B cell (primary cell): ENCODE measurements at regions not wholly inside any gene's neighbourhood (a gene's known extent, or its start where the extent isn't known, plus 50 kb on each side); places are given as distances from the start of the nearest gene placed in this dataset.

Experiments used
- ATAC-seq: fragments of 200-7000 bp; cut with Tn5 transposase; one replicate; pipeline ENCODE4 v1.10.0; 2021; ENCODE audit warnings: low read depth, mild to moderate bottlenecking, moderate number of reproducible peaks, moderate library complexity
- CTCF ChIA-PET: fragments of 350-600 bp; sonication (Branson Sonifier 250); formaldehyde crosslinking; loops from one replicate; lab custom pipeline; 2021; ENCODE audit warnings: antibody characterized with exemption, inconsistent platforms; lab: Charles Lee
- POLR2A ChIA-PET: fragments of 350-600 bp; sonication (Branson Sonifier 250); formaldehyde crosslinking; loops from one replicate; lab custom pipeline; 2021; ENCODE audit warnings: antibody characterized with exemption; lab: Charles Lee
- DNase-seq: peaks from one replicate; pipeline ENCODE4 v3.0.0; 2013
- H2AFZ ChIP-seq: 2 replicates; pipeline ENCODE4 v1.6.1; 2012; ENCODE audit warnings: mild to moderate bottlenecking, low read depth, low read length; ENCODE audit not compliant: insufficient read depth, poor library complexity, severe bottlenecking
- H3K27ac ChIP-seq, 2 donors: 1 replicate in 1 of 2; 2 replicates in 1 of 2; pipeline ENCODE4 v1.5.1; 2012 to 2013; ENCODE audit warnings: low read length in 2 of 2, mild to moderate bottlenecking in 2 of 2, moderate library complexity in 1 of 2
- H3K27me3 ChIP-seq, 4 experiments: fragments of 200-600 bp in 1 of 4; sonication (generic) in 1 of 4; replicated peaks in 1 of 4; 1 replicate in 2 of 4; 2 replicates in 2 of 4; pipeline versions ENCODE4 v1.6.1 to v1.7.0; 2013 to 2016; ENCODE audit warnings: low read length in 3 of 4, mild to moderate bottlenecking in 2 of 4, mixed read lengths in 1 of 4, moderate library complexity in 1 of 4; ENCODE audit not compliant: insufficient read depth in 4 of 4, control insufficient read depth in 3 of 4; ENCODE audit errors: control extremely low read depth in 1 of 4
- H3K36me3 ChIP-seq, 2 experiments: replicated peaks in 1 of 2; 1 replicate in 1 of 2; 2 replicates in 1 of 2; pipeline versions ENCODE4 v1.6.1 to v1.7.1; 2013; ENCODE audit warnings: low read length in 1 of 2; ENCODE audit not compliant: insufficient read depth in 2 of 2, control insufficient read depth in 1 of 2; ENCODE audit errors: control extremely low read depth in 1 of 2, extremely low read depth in 1 of 2
- H3K4me1 ChIP-seq, 2 donors: fragments of 200-600 bp in 1 of 2; sonication (generic) in 1 of 2; 1 replicate in 1 of 2; 2 replicates in 1 of 2; pipeline versions ENCODE4 v1.5.1 to v1.6.1; 2013 to 2017; ENCODE audit warnings: low read length in 2 of 2; ENCODE audit not compliant: control insufficient read depth in 2 of 2, insufficient read depth in 2 of 2
- H3K4me2 ChIP-seq: replicated peaks from 2 replicates; pipeline ENCODE3; 2012; ENCODE audit warnings: mild to moderate bottlenecking, low read depth, low read length; ENCODE audit not compliant: poor library complexity, severe bottlenecking
- H3K4me3 ChIP-seq, 5 experiments: fragments of 200-600 bp in 1 of 5; sonication (generic) in 1 of 5; 1 replicate in 3 of 5; 2 replicates in 2 of 5; pipeline versions ENCODE4 v1.5.1 to v1.7.0; 2011 to 2016; ENCODE audit warnings: low read length in 4 of 5, mild to moderate bottlenecking in 4 of 5, low read depth in 2 of 5, control low read depth in 1 of 5, moderate library complexity in 1 of 5; ENCODE audit not compliant: insufficient read depth in 1 of 5; ENCODE audit errors: control extremely low read depth in 1 of 5, extremely low read depth in 1 of 5
- H3K79me2 ChIP-seq: fragments of 200-600 bp; sonication (generic); one replicate; pipeline ENCODE4 v1.6.0; 2016; ENCODE audit warnings: low read length; ENCODE audit not compliant: control insufficient read depth, insufficient read depth
- H3K9ac ChIP-seq: fragments of 200-600 bp; sonication (generic); 2 replicates; pipeline ENCODE4 v1.6.1; 2017; ENCODE audit warnings: mild to moderate bottlenecking, low read length, moderate library complexity
- H3K9me3 ChIP-seq, 3 donors: one replicate each; pipeline versions ENCODE4 v1.6.1 to v1.7.1; 2013; ENCODE audit warnings: low read length in 2 of 3; ENCODE audit not compliant: control insufficient read depth in 2 of 3, insufficient read depth in 1 of 3; ENCODE audit errors: control extremely low read depth in 1 of 3
- H4K20me1 ChIP-seq: 2 replicates; pipeline ENCODE4 v1.6.0; 2012; ENCODE audit warnings: mild to moderate bottlenecking, low read length; ENCODE audit not compliant: insufficient read depth, control insufficient read depth, poor library complexity, severe bottlenecking
- H3K27ac Mint-ChIP-seq: one replicate; pipeline ENCODE4 v1.8.0; 2021; ENCODE audit warnings: mixed read lengths
- H3K27me3 Mint-ChIP-seq: one replicate; pipeline ENCODE4 v1.8.0; 2021; ENCODE audit warnings: mixed read lengths
- H3K4me1 Mint-ChIP-seq: one replicate; pipeline ENCODE4 v1.8.0; 2021; ENCODE audit warnings: mixed read lengths
- H3K4me3 Mint-ChIP-seq: one replicate; pipeline ENCODE4 v1.8.0; 2021; ENCODE audit warnings: mixed read lengths
- H3K9me3 Mint-ChIP-seq: one replicate; pipeline ENCODE4 v1.8.0; 2022; ENCODE audit warnings: mixed read lengths; ENCODE audit not compliant: insufficient read depth
- EZH2 ChIP-seq: IDR thresholded peaks from 2 replicates; pipeline ENCODE4 v1.6.1; 2012; ENCODE audit warnings: borderline replicate concordance, low read depth, mild to moderate bottlenecking, moderate library complexity, low read length; ENCODE audit not compliant: insufficient read depth, poor library complexity, severe bottlenecking
- WGBS: methylation state at CpG from one replicate; pipeline ENCODE4 v1.1.5; 2013; ENCODE audit warnings: missing lambda C conversion rate; ENCODE audit not compliant: insufficient coverage; 5-methylcytosine and 5-hydroxymethylcytosine counted together
- intact Hi-C: fragments of 100-400 bp; cut with micrococcal nuclease; formaldehyde crosslinking; loops from one replicate; pipeline ENCODE4 v1.10.0; 2022
- TF ChIP-seq, protein P1 (sequence below): fragments of 200-600 bp; IDR thresholded peaks from one replicate; pipeline ENCODE4 v1.8.0; 2022; ENCODE audit warnings: antibody characterized with exemption, mild to moderate bottlenecking

DNA sequence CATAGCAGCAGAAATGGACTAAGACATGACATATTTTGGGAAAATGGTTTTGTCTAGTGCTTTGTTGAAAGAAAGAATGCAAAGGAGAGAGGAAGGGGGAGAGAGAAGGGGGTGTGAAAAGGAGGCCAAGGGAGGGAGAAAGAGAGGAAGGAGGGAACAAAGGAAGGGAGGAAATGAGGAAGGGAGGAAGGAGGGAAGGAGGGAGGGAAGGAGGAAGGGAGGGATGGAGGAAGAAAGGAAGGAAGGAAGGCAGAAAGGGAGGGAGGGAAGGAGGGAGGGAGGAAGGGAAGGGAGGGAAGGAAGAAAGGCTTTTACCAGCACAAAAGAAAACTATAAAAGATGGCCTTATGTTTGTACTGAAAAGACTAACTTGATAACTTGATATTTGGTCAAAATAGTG is 65.1 kb upstream of the ST8SIA6 start:
- no peaks in the 10 kb centered on the region for H3K79me2 ChIP-seq
- no peaks in the 10 kb centered on the region for H3K4me1 Mint-ChIP-seq
- intact Hi-C loops, result no loop called here
- no peaks in the 10 kb centered on the region for H4K20me1 ChIP-seq
- no peak for DNase-seq
- TF ChIP-seq, protein P1, sequence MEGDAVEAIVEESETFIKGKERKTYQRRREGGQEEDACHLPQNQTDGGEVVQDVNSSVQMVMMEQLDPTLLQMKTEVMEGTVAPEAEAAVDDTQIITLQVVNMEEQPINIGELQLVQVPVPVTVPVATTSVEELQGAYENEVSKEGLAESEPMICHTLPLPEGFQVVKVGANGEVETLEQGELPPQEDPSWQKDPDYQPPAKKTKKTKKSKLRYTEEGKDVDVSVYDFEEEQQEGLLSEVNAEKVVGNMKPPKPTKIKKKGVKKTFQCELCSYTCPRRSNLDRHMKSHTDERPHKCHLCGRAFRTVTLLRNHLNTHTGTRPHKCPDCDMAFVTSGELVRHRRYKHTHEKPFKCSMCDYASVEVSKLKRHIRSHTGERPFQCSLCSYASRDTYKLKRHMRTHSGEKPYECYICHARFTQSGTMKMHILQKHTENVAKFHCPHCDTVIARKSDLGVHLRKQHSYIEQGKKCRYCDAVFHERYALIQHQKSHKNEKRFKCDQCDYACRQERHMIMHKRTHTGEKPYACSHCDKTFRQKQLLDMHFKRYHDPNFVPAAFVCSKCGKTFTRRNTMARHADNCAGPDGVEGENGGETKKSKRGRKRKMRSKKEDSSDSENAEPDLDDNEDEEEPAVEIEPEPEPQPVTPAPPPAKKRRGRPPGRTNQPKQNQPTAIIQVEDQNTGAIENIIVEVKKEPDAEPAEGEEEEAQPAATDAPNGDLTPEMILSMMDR, result no peak
- no peak for ATAC-seq
- no peak overlapping the region for H3K27ac ChIP-seq
- no peaks in the 10 kb centered on the region for H3K27me3 ChIP-seq
- H3K4me3 ChIP-seq, result no peak overlapping the region
- peaks cover 0 to 9% (median 0%) of the 10 kb centered on the region in 3 donors for H3K9me3 ChIP-seq
- H3K27ac Mint-ChIP-seq, result no peak overlapping the region
- POLR2A ChIA-PET, result no interaction called here
- H3K9ac ChIP-seq, result no peak overlapping the region
- no peaks in the 10 kb centered on the region for H3K4me1 ChIP-seq
- CTCF ChIA-PET, result no interaction called here
- no peak overlapping the region for H3K4me2 ChIP-seq
- H3K27me3 Mint-ChIP-seq, result peaks cover 9% of the 10 kb centered on the region
- no peak overlapping the region for H2AFZ ChIP-seq
- peaks cover 2% of the 10 kb centered on the region for H3K9me3 Mint-ChIP-seq
- no peak overlapping the region for H3K4me3 Mint-ChIP-seq
- H3K36me3 ChIP-seq, result no peaks in the 10 kb centered on the region

DNA sequence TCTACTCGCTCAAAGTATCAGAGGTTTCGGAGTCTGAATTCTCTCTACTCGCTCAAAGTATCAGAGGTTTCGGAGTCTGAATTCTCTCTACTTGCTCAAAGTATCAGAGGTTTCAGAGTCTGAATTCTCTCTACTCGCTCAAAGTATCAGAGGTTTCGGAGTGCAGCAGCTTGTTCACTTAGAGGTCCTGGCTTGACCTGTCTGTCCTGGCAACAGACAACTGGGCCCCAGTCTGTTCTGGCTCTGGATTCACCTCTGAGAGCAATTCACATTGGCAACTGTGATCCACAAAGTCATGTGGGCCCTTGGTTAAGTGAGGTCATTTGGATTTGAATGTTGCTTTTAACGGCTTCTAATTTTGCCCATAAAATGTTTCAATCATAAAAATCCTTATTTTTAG is 63.9 kb upstream of the ST8SIA6 start:
- Histone ChIP-seq H3K79me2 (no peaks in the 10 kb centered on the region), H3K27ac (no peak overlapping the region), H4K20me1 (no peaks in the 10 kb centered on the region), H3K9me3 (peaks cover 0 to 9% (median 0%) of the 10 kb centered on the region in 3 donors), H2AFZ (no peak overlapping the region), H3K9ac (no peak overlapping the region), H3K27me3 (no peaks in the 10 kb centered on the region), H3K4me3 (no peak overlapping the region), H3K4me1 (no peaks in the 10 kb centered on the region), H3K4me2 (no peak overlapping the region), H3K36me3 (no peaks in the 10 kb centered on the region)
- Mint-ChIP-seq H3K27ac (no peak overlapping the region), H3K4me3 (no peak overlapping the region), H3K4me1 (no peaks in the 10 kb centered on the region), H3K27me3 (peaks cover 9% of the 10 kb centered on the region), H3K9me3 (peaks cover 2% of the 10 kb centered on the region)
- intact Hi-C loops, result no loop called here
- 96% methylated on average over 4 of the region's 7 CpGs for WGBS
- TF ChIP-seq, protein P1, result no peak
- TF ChIP-seq EZH2, result no peak
- ChIA-PET CTCF (no interaction called here), POLR2A (no interaction called here)
- no peak for ATAC-seq
- no peak for DNase-seq
